Esophagus squamous epithelium (tissue), 5 donors: ENCODE measurements at regions not wholly inside any gene's neighbourhood (a gene's known extent, or its start where the extent isn't known, plus 50 kb on each side); places are given as distances from the start of the nearest gene placed in this dataset.
"Not testable (repeated sequence)": the region's sequence is repeated elsewhere in the genome, so short reads cannot be mapped to it uniquely, and the experiment has no call there.

ENCODE experiments used
- DNase-seq: peaks from one replicate; lab custom pipeline; 2025; lab: John Stamatoyannopoulos, UW
- H3K27ac ChIP-seq, 4 donors: fragments of 200-600 bp; sonication (generic); one replicate each; pipeline ENCODE4 v1.5.1; 2016 to 2019; ENCODE audit warnings: mild to moderate bottlenecking in 1 of 4
- H3K27me3 ChIP-seq, 4 donors: fragments of 200-600 bp; sonication (generic); 1 replicate in 3 of 4; 2 replicates in 1 of 4; pipeline versions ENCODE4 v1.5.1 to v1.6.0; 2017 to 2021; ENCODE audit warnings: antibody characterized with exemption in 1 of 4
- H3K36me3 ChIP-seq, 3 donors: fragments of 200-600 bp; sonication (generic); one replicate each; pipeline ENCODE4 v1.5.1; 2016 to 2019
- H3K4me1 ChIP-seq, 3 donors: fragments of 200-600 bp; sonication (generic); one replicate each; pipeline ENCODE4 v1.5.1; 2017 to 2019
- H3K4me3 ChIP-seq, 4 donors: fragments of 200-600 bp; sonication (generic); 1 replicate in 3 of 4; 2 replicates in 1 of 4; pipeline ENCODE4 v1.5.1; 2016 to 2019; ENCODE audit warnings: mild to moderate bottlenecking in 2 of 4, moderate library complexity in 1 of 4
- H3K9me3 ChIP-seq, 3 donors: fragments of 200-600 bp; sonication (generic); one replicate each; pipeline ENCODE4 v1.5.1; 2016 to 2019
- POLR2A ChIP-seq, 4 donors: fragments of 450-650 bp; IDR thresholded peaks; one replicate each; pipeline ENCODE4 v1.6.1; 2017; ENCODE audit warnings: antibody characterized with exemption in 4 of 4, mild to moderate bottlenecking in 4 of 4, moderate library complexity in 3 of 4
- WGBS, 2 donors: methylation state at CpG; one replicate each; pipeline ENCODE4 v1.1.5; 2018; 5-methylcytosine and 5-hydroxymethylcytosine counted together
- intact Hi-C: fragments of 100-400 bp; cut with DNase I; formaldehyde crosslinking; loops from one replicate; pipeline ENCODE4 v1.15.0; 2022
- TF ChIP-seq, protein P1 (sequence below), 6 experiments: fragments of 450-650 bp in 4 of 6; fragments of 200-600 bp in 2 of 6; sonication (generic) in 2 of 6; IDR thresholded peaks; one replicate each; pipeline ENCODE4 v1.5.1; 2016 to 2019; ENCODE audit warnings: antibody characterized with exemption in 6 of 6, mild to moderate bottlenecking in 4 of 6, moderate library complexity in 4 of 6
- donor health status: DM: yes; HTN: yes; CAD: no.

DNA sequence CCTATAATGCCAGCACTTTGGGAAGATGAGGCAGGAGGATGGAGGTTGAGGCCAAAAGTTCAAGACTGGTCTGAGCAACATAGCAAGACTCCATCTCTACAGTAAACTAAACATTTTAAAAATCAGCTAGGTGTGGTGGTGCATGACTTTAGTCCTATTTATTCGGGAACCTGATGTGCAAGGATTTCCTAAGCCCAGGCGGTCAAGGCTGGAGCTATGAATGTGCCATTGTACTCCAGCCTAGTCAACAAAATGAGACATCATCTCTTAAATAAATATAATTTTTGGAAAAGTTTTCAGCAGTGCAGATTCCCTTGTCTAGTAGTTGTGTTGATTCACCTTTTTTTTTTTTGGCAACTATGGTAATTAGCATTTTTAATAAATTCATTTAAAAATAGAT lies 928.7 kb upstream of the PRKX start:
- H3K9me3 ChIP-seq, result no peaks in the 10 kb centered on the region
- no peaks in the 10 kb centered on the region for H3K36me3 ChIP-seq
- no peaks in the 10 kb centered on the region for H3K27me3 ChIP-seq
- intact Hi-C loops, result no loop called here
- H3K27ac ChIP-seq, result no peak overlapping the region
- no peak for TF ChIP-seq POLR2A (IDR thresholded peaks at IDR 0.05)
- TF ChIP-seq, protein P1, sequence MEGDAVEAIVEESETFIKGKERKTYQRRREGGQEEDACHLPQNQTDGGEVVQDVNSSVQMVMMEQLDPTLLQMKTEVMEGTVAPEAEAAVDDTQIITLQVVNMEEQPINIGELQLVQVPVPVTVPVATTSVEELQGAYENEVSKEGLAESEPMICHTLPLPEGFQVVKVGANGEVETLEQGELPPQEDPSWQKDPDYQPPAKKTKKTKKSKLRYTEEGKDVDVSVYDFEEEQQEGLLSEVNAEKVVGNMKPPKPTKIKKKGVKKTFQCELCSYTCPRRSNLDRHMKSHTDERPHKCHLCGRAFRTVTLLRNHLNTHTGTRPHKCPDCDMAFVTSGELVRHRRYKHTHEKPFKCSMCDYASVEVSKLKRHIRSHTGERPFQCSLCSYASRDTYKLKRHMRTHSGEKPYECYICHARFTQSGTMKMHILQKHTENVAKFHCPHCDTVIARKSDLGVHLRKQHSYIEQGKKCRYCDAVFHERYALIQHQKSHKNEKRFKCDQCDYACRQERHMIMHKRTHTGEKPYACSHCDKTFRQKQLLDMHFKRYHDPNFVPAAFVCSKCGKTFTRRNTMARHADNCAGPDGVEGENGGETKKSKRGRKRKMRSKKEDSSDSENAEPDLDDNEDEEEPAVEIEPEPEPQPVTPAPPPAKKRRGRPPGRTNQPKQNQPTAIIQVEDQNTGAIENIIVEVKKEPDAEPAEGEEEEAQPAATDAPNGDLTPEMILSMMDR (IDR thresholded peaks at IDR 0.05), result no peak
- no peaks in the 10 kb centered on the region for H3K4me1 ChIP-seq
- H3K4me3 ChIP-seq, result no peak overlapping the region
- 78% methylated on average over 2 of the region's 2 CpGs for WGBS, 2 donors
- DNase-seq, result no peak

GRCh38 chrX:4638036-4638435 lies 924.6 kb upstream of the PRKX start:
- WGBS, 2 donors, result 76 to 84% methylated on average over 4 of the region's 4 CpGs
- intact Hi-C loops, result no loop called here
- no peaks in the 10 kb centered on the region for H3K9me3 ChIP-seq
- H3K27ac ChIP-seq, result no peak overlapping the region
- no peaks in the 10 kb centered on the region for H3K4me1 ChIP-seq
- H3K36me3 ChIP-seq, result no peaks in the 10 kb centered on the region
- no peak overlapping the region for H3K4me3 ChIP-seq
- no peak for TF ChIP-seq POLR2A (IDR thresholded peaks at IDR 0.05)
- TF ChIP-seq, protein P1 (IDR thresholded peaks at IDR 0.05), result no peak
- no peak for DNase-seq
- no peaks in the 10 kb centered on the region for H3K27me3 ChIP-seq

DNA sequence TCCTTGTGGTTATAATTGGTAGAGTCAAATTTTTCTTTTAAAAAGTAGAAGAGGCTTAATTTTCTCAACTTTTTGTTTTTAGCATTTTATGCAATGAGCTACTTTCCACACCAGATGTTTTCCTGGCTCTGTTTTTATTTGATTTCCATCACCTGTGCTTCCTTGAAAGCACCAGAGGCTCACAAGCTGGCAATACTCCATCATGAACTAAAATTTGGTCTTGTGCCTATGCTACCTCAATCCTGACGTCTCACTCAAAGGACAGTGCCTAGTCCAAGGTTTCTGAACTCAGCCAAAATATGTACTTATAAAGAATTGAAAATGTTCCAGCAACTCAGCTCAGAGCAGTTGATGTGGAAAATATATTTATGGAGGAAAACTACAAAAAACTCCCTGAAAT lies 914.0 kb upstream of the PRKX start:
- no peak for DNase-seq
- WGBS, 2 donors, result 6% methylated on average over 1 of the region's 1 CpG; no CpG with 5 or more reads in 1 of the 2 donors
- intact Hi-C loops, result no loop called here

DNA sequence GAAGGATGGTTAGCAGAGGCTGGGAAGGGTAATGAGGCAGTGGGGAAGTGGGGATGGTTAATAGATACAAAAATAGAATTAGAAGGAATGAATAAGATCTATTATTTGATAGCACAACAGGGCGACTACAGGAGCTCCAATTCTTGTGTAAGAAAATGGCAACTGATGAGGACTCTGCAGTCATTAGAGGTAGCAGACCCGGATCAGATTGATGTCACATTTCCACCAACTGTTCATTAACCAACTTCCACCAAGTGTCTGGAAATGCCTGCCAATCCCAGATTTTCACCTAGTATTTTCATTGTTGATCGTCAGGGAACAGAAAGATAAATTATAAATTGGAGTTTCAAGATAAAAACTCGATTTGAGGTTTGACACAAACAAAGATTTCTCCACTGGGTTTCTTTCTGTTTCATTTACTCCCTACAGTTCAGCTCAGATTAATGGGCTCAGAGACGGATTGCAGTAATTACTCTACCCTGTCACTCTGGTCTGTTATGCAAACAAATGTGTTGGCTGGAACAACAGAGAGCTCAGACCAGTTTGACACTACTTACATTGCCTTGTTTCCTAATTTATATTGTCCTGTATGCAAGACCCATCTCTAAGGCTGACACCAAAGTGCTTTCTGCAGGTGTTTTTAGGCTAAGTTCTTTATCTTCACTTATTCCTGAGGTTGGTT lies 909.2 kb upstream of the PRKX start:
- Histone ChIP-seq H3K9me3 (no peaks in the 10 kb centered on the region), H3K36me3 (no peaks in the 10 kb centered on the region), H3K27ac (no peak overlapping the region), H3K27me3 (no peaks in the 10 kb centered on the region), H3K4me1 (no peaks in the 10 kb centered on the region), H3K4me3 (no peak overlapping the region)
- TF ChIP-seq, protein P1 (IDR thresholded peaks at IDR 0.05), result no peak
- no peak for TF ChIP-seq POLR2A (IDR thresholded peaks at IDR 0.05)
- 18 to 37% methylated on average over 5 of the region's 5 CpGs for WGBS, 2 donors
- intact Hi-C loops, result no loop called here
- no peak for DNase-seq

More for the DNA sequence above, 914.0 kb upstream of the PRKX start:
- H3K27ac ChIP-seq, result no peak overlapping the region
- H3K4me1 ChIP-seq, result no peaks in the 10 kb centered on the region
- TF ChIP-seq, protein P1 (IDR thresholded peaks at IDR 0.05), result no peak
- TF ChIP-seq POLR2A (IDR thresholded peaks at IDR 0.05), result no peak
- H3K4me3 ChIP-seq, result no peak overlapping the region
- H3K9me3 ChIP-seq, result no peaks in the 10 kb centered on the region
- H3K27me3 ChIP-seq, result no peaks in the 10 kb centered on the region
- H3K36me3 ChIP-seq, result no peaks in the 10 kb centered on the region

DNA sequence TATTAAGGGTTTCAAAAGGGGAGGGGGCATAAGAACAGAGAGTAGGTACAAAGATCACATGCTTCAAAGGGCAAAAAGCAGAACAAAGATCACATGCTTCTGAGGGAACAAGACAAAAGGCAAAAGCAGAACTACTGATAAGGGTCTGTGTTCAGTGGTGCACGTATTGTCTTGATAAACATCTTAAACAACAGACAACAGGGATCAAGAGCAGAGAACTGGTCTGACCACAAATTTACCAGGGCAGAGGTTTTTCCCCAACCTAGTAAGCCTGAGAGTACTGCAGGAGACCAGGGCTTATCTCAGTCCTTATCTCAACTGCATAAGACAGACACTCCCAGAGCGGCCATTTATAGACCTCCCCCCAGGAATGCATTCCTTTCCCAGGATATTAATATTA lies 900.2 kb upstream of the PRKX start:
- intact Hi-C loops, H3K4me1 ChIP-seq, H3K27ac ChIP-seq, H3K4me3 ChIP-seq, H3K36me3 ChIP-seq, DNase-seq, H3K27me3 ChIP-seq, H3K9me3 ChIP-seq: not testable (repeated sequence)
- WGBS, 2 donors, result 56 to 75% methylated on average over 1 to 2 of the region's 2 CpGs

DNA sequence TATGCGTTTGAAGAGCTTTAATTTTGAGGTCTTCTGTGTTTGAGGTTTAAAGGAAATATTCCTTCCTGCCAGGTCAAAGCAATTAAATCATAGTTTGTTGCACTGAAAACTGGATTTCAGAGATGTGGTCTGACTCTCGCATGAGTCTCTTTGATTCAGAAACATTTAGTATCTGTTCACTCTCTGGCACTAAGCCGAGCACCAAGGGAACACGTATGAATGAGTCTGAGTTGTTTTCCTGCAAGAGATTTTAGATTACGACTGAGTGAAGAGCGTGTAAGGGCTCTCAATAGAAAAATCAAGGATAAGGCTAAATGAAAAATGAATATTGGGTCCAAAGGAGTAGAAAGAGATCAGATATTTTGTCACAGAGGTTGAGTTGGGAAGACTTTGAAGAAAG lies 875.4 kb upstream of the PRKX start:
- TF ChIP-seq, protein P1 (IDR thresholded peaks at IDR 0.05), result no peak
- TF ChIP-seq POLR2A (IDR thresholded peaks at IDR 0.05), result no peak
- DNase-seq, result no peak
- intact Hi-C loops, result no loop called here
- H3K36me3 ChIP-seq, result no peaks in the 10 kb centered on the region
- no peak overlapping the region for H3K27ac ChIP-seq
- no peaks in the 10 kb centered on the region for H3K9me3 ChIP-seq
- H3K27me3 ChIP-seq, result no peaks in the 10 kb centered on the region
- no peak overlapping the region for H3K4me3 ChIP-seq
- H3K4me1 ChIP-seq, result no peaks in the 10 kb centered on the region
- WGBS, 2 donors, result 49 to 84% methylated on average over 6 of the region's 6 CpGs
